Panc1 (cell line): ENCODE measurements at regions not wholly inside any gene's neighbourhood (a gene's known extent, or its start where the extent isn't known, plus 50 kb on each side); places are given as distances from the start of the nearest gene placed in this dataset.

ENCODE experiments used
- ATAC-seq: fragments of 200-7000 bp; cut with Tn5 transposase; 2 replicates; pipeline ENCODE4 v1.9.1; 2020; ENCODE audit warnings: mild to moderate bottlenecking, moderate library complexity
- BruUV-seq: library from RNA; stranded (reverse); fragments of 400-500 nt; replicated peaks from 2 replicates; lab custom pipeline; 2021; lab: Mats Ljungman, UMichigan
- CTCF ChIA-PET: fragments of 300-600 bp; sonication (Branson Sonifier 250); formaldehyde crosslinking; loops from one replicate; lab custom pipeline; 2022; ENCODE audit warnings: antibody characterized with exemption; lab: Charles Lee
- POLR2A ChIA-PET: fragments of 300-600 bp; sonication (Branson Sonifier 250); formaldehyde crosslinking; loops from one replicate; lab custom pipeline; 2022; ENCODE audit warnings: antibody characterized with exemption; lab: Charles Lee
- DNase-seq: peaks from one replicate; pipeline ENCODE4 v3.0.0-alpha.2; 2010; ENCODE audit warnings: low read depth, low spot score
- H3K27ac ChIP-seq: 2 replicates; pipeline ENCODE4 v1.5.1; 2011; ENCODE audit warnings: mild to moderate bottlenecking, low read length, inconsistent platforms
- H3K27me3 ChIP-seq: fragments of 200-500 bp; sonication (Bioruptor generic); 2 replicates; pipeline ENCODE4 v1.6.0; 2014; ENCODE audit warnings: low read length, inconsistent platforms; ENCODE audit not compliant: control insufficient read depth, insufficient read depth
- H3K36me3 ChIP-seq: fragments of 200-500 bp; sonication (Bioruptor generic); 2 replicates; pipeline ENCODE4 v1.5.1; 2014; ENCODE audit warnings: inconsistent platforms, mild to moderate bottlenecking, low read length, moderate library complexity; ENCODE audit not compliant: control insufficient read depth, insufficient read depth
- H3K4me1 ChIP-seq: 2 replicates; pipeline ENCODE4 v1.5.1; 2011; ENCODE audit warnings: inconsistent platforms, mild to moderate bottlenecking, low read length, moderate library complexity; ENCODE audit not compliant: control insufficient read depth, insufficient read depth
- H3K4me3 ChIP-seq, 2 experiments: 2 replicates each; pipeline ENCODE4 v1.5.1; 2011 to 2012; ENCODE audit warnings: low read depth in 2 of 2, low read length in 2 of 2, mild to moderate bottlenecking in 2 of 2, inconsistent platforms in 1 of 2, moderate library complexity in 1 of 2
- H3K9me3 ChIP-seq: fragments of 200-500 bp; sonication (Bioruptor generic); 2 replicates; pipeline ENCODE4 v1.5.1; 2014; ENCODE audit warnings: low read depth, mild to moderate bottlenecking, inconsistent platforms, low read length, moderate library complexity; ENCODE audit not compliant: control insufficient read depth, insufficient read depth
- POLR2AphosphoS5 ChIP-seq: IDR thresholded peaks from 2 replicates; pipeline ENCODE4 v1.6.1; 2012; ENCODE audit warnings: mild to moderate bottlenecking, low read depth, low read length, moderate library complexity
- SIN3A ChIP-seq: IDR thresholded peaks from 2 replicates; pipeline ENCODE4 v1.6.1; 2012; ENCODE audit warnings: low read depth, mild to moderate bottlenecking, low read length, moderate library complexity, borderline replicate concordance; ENCODE audit not compliant: insufficient read depth
- TCF7L2 ChIP-seq: IDR thresholded peaks from 2 replicates; pipeline ENCODE4 v1.6.1; 2011; ENCODE audit warnings: mild to moderate bottlenecking, low read depth, low read length, inconsistent platforms
- in situ Hi-C: cut with HindIII; loops from 2 replicates; pipeline ENCODE4 v1.10.0; 2016; ENCODE audit warnings: low sequenced_read_pairs, low pct_unique_long_range_greater_than_20kb
- intact Hi-C: fragments of 100-400 bp; cut with micrococcal nuclease; formaldehyde crosslinking; loops from one replicate; pipeline ENCODE4 v1.10.0; 2022; ENCODE audit not compliant: unreplicated experiment
- TF ChIP-seq, protein P1 (sequence below): fragments of 450-650 bp; IDR thresholded peaks from 2 replicates; pipeline ENCODE4 v1.5.1; 2017; ENCODE audit warnings: mild to moderate bottlenecking
- TF ChIP-seq, protein P2 (sequence below), 2 experiments: IDR thresholded peaks; 2 replicates each; pipeline ENCODE4 v1.6.1; 2011 to 2012; ENCODE audit warnings: low read depth in 2 of 2, control low read depth in 1 of 2, low read length in 1 of 2, mild to moderate bottlenecking in 1 of 2, moderate library complexity in 1 of 2; ENCODE audit not compliant: insufficient read depth in 1 of 2

DNA sequence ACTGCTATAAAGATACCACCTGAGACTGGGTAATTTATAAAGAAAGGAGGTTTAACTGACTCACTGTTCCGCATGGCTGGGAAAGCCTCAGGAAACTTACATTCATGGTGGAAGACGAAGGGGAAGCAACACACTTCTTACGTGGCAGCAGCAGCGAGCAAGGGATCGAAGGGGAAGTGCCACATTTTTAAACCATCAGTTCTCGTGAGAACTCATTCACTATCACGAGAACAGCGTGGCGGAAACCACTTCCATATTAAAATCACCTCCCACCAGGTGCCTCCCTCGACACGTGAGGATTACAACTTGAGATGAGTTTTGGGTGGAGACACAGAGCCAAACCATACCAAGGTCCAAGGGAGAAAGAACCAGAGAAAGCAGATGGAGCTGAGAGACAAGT, 454.3 kb upstream of the CDH11 start:
- no peaks in the 10 kb centered on the region for H3K9me3 ChIP-seq
- H3K4me3 ChIP-seq = no peak overlapping the region
- ChIA-PET POLR2A (no interaction called here), CTCF (no interaction called here)
- ATAC-seq (no peak), DNase-seq (no peak)
- BruUV-seq = no TSS peak
- H3K36me3 ChIP-seq = no peaks in the 10 kb centered on the region
- H3K27ac ChIP-seq = no peak overlapping the region
- intact Hi-C loops (no loop called here), in situ Hi-C loops (no loop called here)
- no peaks in the 10 kb centered on the region for H3K4me1 ChIP-seq
- no peaks in the 10 kb centered on the region for H3K27me3 ChIP-seq
- TF ChIP-seq, protein P1, sequence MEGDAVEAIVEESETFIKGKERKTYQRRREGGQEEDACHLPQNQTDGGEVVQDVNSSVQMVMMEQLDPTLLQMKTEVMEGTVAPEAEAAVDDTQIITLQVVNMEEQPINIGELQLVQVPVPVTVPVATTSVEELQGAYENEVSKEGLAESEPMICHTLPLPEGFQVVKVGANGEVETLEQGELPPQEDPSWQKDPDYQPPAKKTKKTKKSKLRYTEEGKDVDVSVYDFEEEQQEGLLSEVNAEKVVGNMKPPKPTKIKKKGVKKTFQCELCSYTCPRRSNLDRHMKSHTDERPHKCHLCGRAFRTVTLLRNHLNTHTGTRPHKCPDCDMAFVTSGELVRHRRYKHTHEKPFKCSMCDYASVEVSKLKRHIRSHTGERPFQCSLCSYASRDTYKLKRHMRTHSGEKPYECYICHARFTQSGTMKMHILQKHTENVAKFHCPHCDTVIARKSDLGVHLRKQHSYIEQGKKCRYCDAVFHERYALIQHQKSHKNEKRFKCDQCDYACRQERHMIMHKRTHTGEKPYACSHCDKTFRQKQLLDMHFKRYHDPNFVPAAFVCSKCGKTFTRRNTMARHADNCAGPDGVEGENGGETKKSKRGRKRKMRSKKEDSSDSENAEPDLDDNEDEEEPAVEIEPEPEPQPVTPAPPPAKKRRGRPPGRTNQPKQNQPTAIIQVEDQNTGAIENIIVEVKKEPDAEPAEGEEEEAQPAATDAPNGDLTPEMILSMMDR = no peak
- TF ChIP-seq TCF7L2 (no peak), SIN3A (no peak)

DNA sequence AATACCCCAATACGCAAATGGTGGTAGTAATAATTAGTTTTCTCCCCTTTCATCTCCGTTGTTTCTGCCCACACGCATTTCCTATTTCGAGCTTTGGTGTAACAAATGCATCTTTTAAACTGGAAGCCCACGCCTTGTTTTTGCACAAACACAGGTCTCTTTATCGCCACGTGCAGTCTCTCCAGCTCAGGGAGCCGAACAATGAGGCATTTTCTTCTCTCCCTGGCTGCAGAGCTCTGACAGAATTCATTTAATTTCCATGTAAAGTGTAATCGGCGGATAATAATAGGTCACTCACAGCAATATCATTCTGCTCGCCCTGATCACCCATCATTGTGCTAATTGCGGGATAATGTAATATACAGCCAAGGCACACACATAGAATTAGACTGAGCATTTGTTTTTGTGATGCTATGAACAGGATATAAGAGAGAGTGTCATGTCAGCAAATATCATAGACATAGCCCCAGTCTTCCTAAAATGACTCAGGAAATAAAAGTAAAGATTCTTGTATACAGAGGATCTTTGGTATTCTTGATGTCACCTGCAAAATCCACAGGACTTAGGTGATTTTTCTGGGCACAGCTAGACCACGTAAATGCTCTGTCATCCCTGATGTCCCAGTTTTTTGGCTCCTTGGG, 452.6 kb upstream of the CDH11 start:
- POLR2A ChIA-PET = no interaction called here
- DNase-seq (no peak), ATAC-seq (no peak)
- intact Hi-C loops (no loop called here), in situ Hi-C loops (no loop called here)
- Histone ChIP-seq H3K4me1 (no peaks in the 10 kb centered on the region), H3K36me3 (no peaks in the 10 kb centered on the region), H3K4me3 (no peak overlapping the region), H3K27ac (no peak overlapping the region), H3K9me3 (no peaks in the 10 kb centered on the region), H3K27me3 (no peaks in the 10 kb centered on the region)
- TF ChIP-seq TCF7L2 (no peak), POLR2AphosphoS5 (no peak)
- BruUV-seq = no TSS peak
- CTCF ChIA-PET = no interaction called here

DNA sequence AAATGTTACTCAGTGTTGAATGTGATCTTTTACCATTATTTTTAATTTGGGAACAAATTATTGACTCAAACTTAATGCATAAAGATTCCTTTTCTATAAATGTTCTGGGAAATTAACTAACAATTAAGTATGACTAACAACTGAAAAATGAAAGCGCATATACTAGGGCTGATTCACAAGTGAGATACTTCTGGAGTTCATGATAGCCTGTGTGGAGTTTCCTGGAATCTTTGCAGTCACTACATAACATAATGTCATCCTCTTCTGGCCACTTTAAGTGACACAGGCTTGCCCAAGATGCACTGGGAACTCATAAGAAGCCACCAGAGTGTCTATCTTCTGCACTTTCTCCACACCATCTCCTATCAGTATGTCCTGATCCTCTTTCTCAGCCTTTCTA, 450.3 kb upstream of the CDH11 start:
- in situ Hi-C loops = no loop called here
- H3K4me3 ChIP-seq = no peak overlapping the region
- no peak for ATAC-seq
- no peaks in the 10 kb centered on the region for H3K4me1 ChIP-seq
- intact Hi-C loops = no loop called here
- ChIA-PET CTCF (no interaction called here), POLR2A (no interaction called here)
- no peak overlapping the region for H3K27ac ChIP-seq
- no peaks in the 10 kb centered on the region for H3K36me3 ChIP-seq
- no peaks in the 10 kb centered on the region for H3K9me3 ChIP-seq
- DNase-seq = no peak
- BruUV-seq = no TSS peak
- H3K27me3 ChIP-seq = no peaks in the 10 kb centered on the region
- TF ChIP-seq SIN3A = no peak
- TF ChIP-seq, protein P1 = no peak
- TF ChIP-seq, protein P2, sequence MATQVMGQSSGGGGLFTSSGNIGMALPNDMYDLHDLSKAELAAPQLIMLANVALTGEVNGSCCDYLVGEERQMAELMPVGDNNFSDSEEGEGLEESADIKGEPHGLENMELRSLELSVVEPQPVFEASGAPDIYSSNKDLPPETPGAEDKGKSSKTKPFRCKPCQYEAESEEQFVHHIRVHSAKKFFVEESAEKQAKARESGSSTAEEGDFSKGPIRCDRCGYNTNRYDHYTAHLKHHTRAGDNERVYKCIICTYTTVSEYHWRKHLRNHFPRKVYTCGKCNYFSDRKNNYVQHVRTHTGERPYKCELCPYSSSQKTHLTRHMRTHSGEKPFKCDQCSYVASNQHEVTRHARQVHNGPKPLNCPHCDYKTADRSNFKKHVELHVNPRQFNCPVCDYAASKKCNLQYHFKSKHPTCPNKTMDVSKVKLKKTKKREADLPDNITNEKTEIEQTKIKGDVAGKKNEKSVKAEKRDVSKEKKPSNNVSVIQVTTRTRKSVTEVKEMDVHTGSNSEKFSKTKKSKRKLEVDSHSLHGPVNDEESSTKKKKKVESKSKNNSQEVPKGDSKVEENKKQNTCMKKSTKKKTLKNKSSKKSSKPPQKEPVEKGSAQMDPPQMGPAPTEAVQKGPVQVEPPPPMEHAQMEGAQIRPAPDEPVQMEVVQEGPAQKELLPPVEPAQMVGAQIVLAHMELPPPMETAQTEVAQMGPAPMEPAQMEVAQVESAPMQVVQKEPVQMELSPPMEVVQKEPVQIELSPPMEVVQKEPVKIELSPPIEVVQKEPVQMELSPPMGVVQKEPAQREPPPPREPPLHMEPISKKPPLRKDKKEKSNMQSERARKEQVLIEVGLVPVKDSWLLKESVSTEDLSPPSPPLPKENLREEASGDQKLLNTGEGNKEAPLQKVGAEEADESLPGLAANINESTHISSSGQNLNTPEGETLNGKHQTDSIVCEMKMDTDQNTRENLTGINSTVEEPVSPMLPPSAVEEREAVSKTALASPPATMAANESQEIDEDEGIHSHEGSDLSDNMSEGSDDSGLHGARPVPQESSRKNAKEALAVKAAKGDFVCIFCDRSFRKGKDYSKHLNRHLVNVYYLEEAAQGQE (IDR thresholded peaks at IDR 0.05; ENCODE audit: insufficient read depth in 1 of 2, low read depth in 2 of 2, low read length in 1 of 2) = no peak
- TF ChIP-seq POLR2AphosphoS5 = no peak
- TF ChIP-seq TCF7L2 = no peak
